Kidney (tissue), 13 donors: ENCODE measurements at regions not wholly inside any gene's neighbourhood (a gene's known extent, or its start where the extent isn't known, plus 50 kb on each side); places are given as distances from the start of the nearest gene placed in this dataset.
A peak's percentile ranks its signal among the peaks of the same experiment; 100 is the strongest.

ENCODE experiments used
- DNase-seq, 5 donors: peaks; one replicate each; pipeline ENCODE4 v3.0.0-alpha.2; 2013 to 2020
- FAIRE-seq: peaks from 2 replicates; lab custom pipeline; 2012; peaks lifted over from hg19 to GRCh38; lab: Jason Lieb, UNC
- H3K27ac ChIP-seq, 2 donors: one replicate each; pipeline ENCODE4 v1.7.0; 2013; ENCODE audit warnings: low read depth in 2 of 2, low read length in 2 of 2, inconsistent platforms in 1 of 2
- H3K27me3 ChIP-seq: one replicate; pipeline ENCODE4 v1.7.1; 2013; ENCODE audit warnings: low read length, inconsistent platforms; ENCODE audit not compliant: control insufficient read depth, insufficient read depth
- H3K36me3 ChIP-seq, 3 donors: one replicate each; pipeline versions ENCODE4 v1.7.0 to v1.7.1; 2013; ENCODE audit warnings: low read length in 3 of 3, control low read depth in 1 of 3, inconsistent platforms in 1 of 3; ENCODE audit not compliant: insufficient read depth in 3 of 3, control insufficient read depth in 2 of 3
- H3K4me1 ChIP-seq, 3 donors: one replicate each; pipeline versions ENCODE4 v1.7.0 to v1.7.1; 2013; ENCODE audit warnings: low read length in 3 of 3, inconsistent platforms in 1 of 3, low read depth in 1 of 3; ENCODE audit not compliant: control insufficient read depth in 2 of 3, insufficient read depth in 2 of 3
- H3K4me3 ChIP-seq, 3 donors: one replicate each; pipeline versions ENCODE4 v1.7.0 to v1.8.1; 2013; ENCODE audit warnings: low read length in 3 of 3, control low read depth in 1 of 3, inconsistent platforms in 1 of 3
- H3K9ac ChIP-seq, 3 donors: one replicate each; pipeline versions ENCODE4 v1.7.0 to v1.7.1; 2013; ENCODE audit warnings: low read length in 3 of 3, control low read depth in 1 of 3, inconsistent platforms in 1 of 3
- H3K9me3 ChIP-seq, 3 donors: one replicate each; pipeline versions ENCODE4 v1.7.0 to v1.7.1; 2013; ENCODE audit warnings: low read length in 3 of 3, control low read depth in 1 of 3, inconsistent platforms in 1 of 3; ENCODE audit not compliant: control insufficient read depth in 2 of 3, insufficient read depth in 1 of 3
- intact Hi-C: fragments of 100-400 bp; cut with DNase I; formaldehyde crosslinking; loops from one replicate; pipeline ENCODE4 v1.11.1; 2022
- TF ChIP-seq, protein P1 (sequence below): IDR thresholded peaks from 3 replicates; pipeline ENCODE4 v1.5.1; 2012; ENCODE audit warnings: mild to moderate bottlenecking, moderate library complexity, borderline replicate concordance; ENCODE audit not compliant: insufficient read depth; ENCODE audit errors: extremely low read depth
- donor health status: control.
- donor health status: control.
- donor health status: control.
- donor health status: control.
- donor health status: control.
- donor health status: DM: yes; HTN: yes; CAD: no.
- donor health status: Normal renal cell carcinoma (clear cell type).

- intact Hi-C loops: no loop called here
- DNase-seq (peak in 4 of 5 donors; percentile 46 to 78 (median 66)), FAIRE-seq (no peak)
- TF ChIP-seq, protein P1, sequence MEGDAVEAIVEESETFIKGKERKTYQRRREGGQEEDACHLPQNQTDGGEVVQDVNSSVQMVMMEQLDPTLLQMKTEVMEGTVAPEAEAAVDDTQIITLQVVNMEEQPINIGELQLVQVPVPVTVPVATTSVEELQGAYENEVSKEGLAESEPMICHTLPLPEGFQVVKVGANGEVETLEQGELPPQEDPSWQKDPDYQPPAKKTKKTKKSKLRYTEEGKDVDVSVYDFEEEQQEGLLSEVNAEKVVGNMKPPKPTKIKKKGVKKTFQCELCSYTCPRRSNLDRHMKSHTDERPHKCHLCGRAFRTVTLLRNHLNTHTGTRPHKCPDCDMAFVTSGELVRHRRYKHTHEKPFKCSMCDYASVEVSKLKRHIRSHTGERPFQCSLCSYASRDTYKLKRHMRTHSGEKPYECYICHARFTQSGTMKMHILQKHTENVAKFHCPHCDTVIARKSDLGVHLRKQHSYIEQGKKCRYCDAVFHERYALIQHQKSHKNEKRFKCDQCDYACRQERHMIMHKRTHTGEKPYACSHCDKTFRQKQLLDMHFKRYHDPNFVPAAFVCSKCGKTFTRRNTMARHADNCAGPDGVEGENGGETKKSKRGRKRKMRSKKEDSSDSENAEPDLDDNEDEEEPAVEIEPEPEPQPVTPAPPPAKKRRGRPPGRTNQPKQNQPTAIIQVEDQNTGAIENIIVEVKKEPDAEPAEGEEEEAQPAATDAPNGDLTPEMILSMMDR: no peak
- Histone ChIP-seq H3K9ac (no peak overlapping the region), H3K27me3 (no peaks in the 10 kb centered on the region), H3K9me3 (no peaks in the 10 kb centered on the region), H3K4me3 (no peak overlapping the region), H3K36me3 (no peaks in the 10 kb centered on the region), H3K27ac (peak overlapping the region; percentile 26 to 81), H3K4me1 (peaks cover 7 to 50% (median 47%) of the 10 kb centered on the region in 3 donors)
These were observed 80.0 kb upstream of the HNF1B start for GRCh38 chr17:37824534-37825485.

DNA sequence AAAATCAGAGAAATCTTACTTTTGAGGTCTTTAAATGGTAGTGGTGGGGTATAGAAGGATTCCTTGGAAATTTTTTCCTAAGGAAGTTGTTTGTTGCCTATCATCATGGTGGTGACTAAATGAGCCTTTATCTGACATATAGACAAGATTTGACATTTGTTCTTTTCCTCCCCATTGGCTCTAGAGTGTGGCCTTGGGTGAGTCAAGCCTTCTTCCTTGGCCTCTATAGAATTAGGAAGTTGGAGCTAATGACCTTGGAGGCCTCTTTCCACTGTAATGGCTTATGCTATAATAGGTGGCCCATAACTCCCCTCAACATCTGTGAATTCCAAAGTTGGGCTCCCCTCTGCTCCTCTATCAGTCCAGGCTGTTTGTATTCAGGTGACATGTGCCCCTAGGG lies 79.1 kb upstream of the HNF1B start:
- Histone ChIP-seq H3K9ac (no peak overlapping the region), H3K36me3 (no peaks in the 10 kb centered on the region), H3K27ac (peak overlapping the region; percentile 9 to 81), H3K4me1 (peaks cover 3 to 43% (median 41%) of the 10 kb centered on the region in 3 donors), H3K27me3 (no peaks in the 10 kb centered on the region), H3K9me3 (no peaks in the 10 kb centered on the region), H3K4me3 (no peak overlapping the region)
- DNase-seq: no peak
- intact Hi-C loops: no loop called here
- FAIRE-seq: no peak
- TF ChIP-seq, protein P1: no peak

- DNase-seq (no peak), FAIRE-seq (no peak)
- Histone ChIP-seq H3K4me3 (no peak overlapping the region), H3K36me3 (no peaks in the 10 kb centered on the region), H3K9ac (no peak overlapping the region), H3K9me3 (no peaks in the 10 kb centered on the region), H3K27ac (no peak overlapping the region), H3K4me1 (peaks cover 0 to 27% (median 26%) of the 10 kb centered on the region in 3 donors), H3K27me3 (no peaks in the 10 kb centered on the region)
- intact Hi-C loops: no loop called here
- TF ChIP-seq, protein P1: no peak
These were observed 76.3 kb upstream of the HNF1B start for GRCh38 chr17:37820995-37821713.
